Endothelial cell of umbilical vein (primary cell): ENCODE measurements at regions not wholly inside any gene's neighbourhood (a gene's known extent, or its start where the extent isn't known, plus 50 kb on each side); places are given as distances from the start of the nearest gene placed in this dataset.

Experiments used
- BruUV-seq: library from RNA; stranded (reverse); fragments of 400-500 nt; replicated peaks from 2 replicates; lab custom pipeline; 2021; lab: Mats Ljungman, UMichigan
- CTCF ChIA-PET: fragments of 300-600, 350-600 bp; sonication (Branson Sonifier 250); formaldehyde crosslinking; loops from one replicate; lab custom pipeline; 2021; ENCODE audit warnings: antibody characterized with exemption, inconsistent platforms; lab: Charles Lee
- POLR2A ChIA-PET: fragments of 300-600, 350-600 bp; sonication (Branson Sonifier 250); formaldehyde crosslinking; loops from one replicate; lab custom pipeline; 2021; ENCODE audit warnings: antibody characterized with exemption, inconsistent platforms; lab: Charles Lee
- DNase-seq: peaks from one replicate; pipeline ENCODE4 v3.0.0-alpha.2; 2011; ENCODE audit warnings: low read depth, low spot score
- FAIRE-seq: peaks from 2 replicates; lab custom pipeline; 2011; peaks lifted over from hg19 to GRCh38; lab: Jason Lieb, UNC
- H2AFZ ChIP-seq: 2 replicates; pipeline ENCODE4 v1.6.0; 2012; ENCODE audit warnings: low read depth, low read length, control low read depth, inconsistent platforms
- H3K27ac ChIP-seq: 2 replicates; pipeline ENCODE4 v1.5.1; 2011; ENCODE audit warnings: low read depth, mild to moderate bottlenecking, control low read depth, low read length, moderate library complexity; ENCODE audit not compliant: insufficient read depth
- H3K27me3 ChIP-seq, 2 experiments: 2 replicates each; pipeline versions ENCODE4 v1.6.0 to v1.6.1; 2011; ENCODE audit warnings: low read length in 2 of 2, mixed read lengths in 1 of 2; ENCODE audit not compliant: control insufficient read depth in 2 of 2, insufficient read depth in 2 of 2
- H3K36me3 ChIP-seq, 2 experiments: 2 replicates in 1 of 2; 3 replicates in 1 of 2; pipeline ENCODE4 v1.5.1; 2011; ENCODE audit warnings: low read length in 2 of 2, mild to moderate bottlenecking in 1 of 2, moderate library complexity in 1 of 2; ENCODE audit not compliant: control insufficient read depth in 2 of 2, insufficient read depth in 2 of 2; ENCODE audit errors: extremely low read depth in 1 of 2
- H3K4me1 ChIP-seq: 3 replicates; pipeline ENCODE4 v1.5.1; 2011; ENCODE audit warnings: mild to moderate bottlenecking, low read length; ENCODE audit not compliant: control insufficient read depth, insufficient read depth; ENCODE audit errors: extremely low read depth
- H3K4me2 ChIP-seq: 2 replicates; pipeline ENCODE4 v1.6.1; 2011; ENCODE audit warnings: low read length, control low read depth, mixed read lengths; ENCODE audit not compliant: insufficient read depth
- H3K4me3 ChIP-seq, 3 experiments: fragments of 200-600 bp in 1 of 3; sonication (generic), shearing (Covaris generic) in 1 of 3; replicated peaks in 1 of 3; 2 replicates each; pipeline ENCODE4 v1.5.1; 2011 to 2016; ENCODE audit warnings: control low read depth in 3 of 3, low read length in 3 of 3, mild to moderate bottlenecking in 2 of 3, inconsistent platforms in 1 of 3, low read depth in 1 of 3, moderate library complexity in 1 of 3; ENCODE audit not compliant: insufficient read depth in 1 of 3
- H3K79me2 ChIP-seq: 2 replicates; pipeline ENCODE4 v1.6.0; 2012; ENCODE audit warnings: low read length, inconsistent platforms; ENCODE audit not compliant: control insufficient read depth, insufficient read depth
- H3K9ac ChIP-seq: replicated peaks from 2 replicates; pipeline ENCODE3; 2011; ENCODE audit warnings: low read length, control low read depth; ENCODE audit not compliant: insufficient read depth; ENCODE audit errors: extremely low read depth
- H3K9me1 ChIP-seq: replicated peaks from 3 replicates; pipeline ENCODE4 v1.6.0; 2011; ENCODE audit warnings: mild to moderate bottlenecking, low read length; ENCODE audit not compliant: control insufficient read depth, insufficient read depth; ENCODE audit errors: extremely low read depth
- H3K9me3 ChIP-seq: replicated peaks from 2 replicates; pipeline ENCODE4 v1.5.1; 2012; ENCODE audit warnings: low read length, inconsistent platforms; ENCODE audit not compliant: control insufficient read depth, insufficient read depth
- H4K20me1 ChIP-seq: replicated peaks from 2 replicates; pipeline ENCODE3; 2011; ENCODE audit warnings: mild to moderate bottlenecking, low read length; ENCODE audit not compliant: control insufficient read depth, insufficient read depth; ENCODE audit errors: extremely low read depth
- EZH2 ChIP-seq: IDR thresholded peaks from 2 replicates; pipeline ENCODE4 v1.6.1; 2012; ENCODE audit warnings: borderline replicate concordance, low read depth, mild to moderate bottlenecking, moderate library complexity, low read length, inconsistent platforms; ENCODE audit not compliant: severe bottlenecking
- FOS ChIP-seq: IDR thresholded peaks from 2 replicates; pipeline ENCODE4 v1.6.1; 2011; ENCODE audit warnings: mild to moderate bottlenecking, low read length, moderate library complexity, borderline replicate concordance; ENCODE audit not compliant: insufficient read depth
- GATA2 ChIP-seq: IDR thresholded peaks from 2 replicates; pipeline ENCODE4 v1.7.0; 2011; ENCODE audit warnings: low read depth, mild to moderate bottlenecking, moderate library complexity, mixed read lengths, low read length; ENCODE audit not compliant: insufficient read length, insufficient read depth
- JUN ChIP-seq: IDR thresholded peaks from 2 replicates; pipeline ENCODE4 v1.6.1; 2011; ENCODE audit warnings: borderline replicate concordance, low read depth; ENCODE audit not compliant: insufficient read length, insufficient read depth
- MYC ChIP-seq: IDR thresholded peaks from one replicate; pipeline ENCODE4 v1.6.1; 2011; ENCODE audit warnings: mild to moderate bottlenecking, low read depth, low read length
- POLR2A ChIP-seq: IDR thresholded peaks from 2 replicates; pipeline ENCODE4 v1.6.1; 2012; ENCODE audit warnings: low read depth, mild to moderate bottlenecking, control low read depth, low read length
- POLR2AphosphoS5 ChIP-seq: IDR thresholded peaks from 2 replicates; pipeline ENCODE4 v1.6.1; 2012; ENCODE audit warnings: low read depth, mild to moderate bottlenecking, control low read depth, low read length, moderate library complexity; ENCODE audit not compliant: insufficient read depth
- dilution Hi-C: fragments of 300-500 bp; cut with MboI; formaldehyde crosslinking; loops from one replicate; pipeline ENCODE4 v1.15.0; 2019; ENCODE audit warnings: low sequenced_read_pairs; ENCODE audit not compliant: extremely low pct_ligation_motif_present
- intact Hi-C: fragments of 100-400 bp; cut with micrococcal nuclease; formaldehyde crosslinking; loops from one replicate; pipeline ENCODE4 v1.10.0; 2022
- TF ChIP-seq, protein P1 (sequence below), 2 donors: IDR thresholded peaks; 1 replicate in 1 of 2; 2 replicates in 1 of 2; pipeline ENCODE4 v1.5.1; 2011; ENCODE audit warnings: low read length in 2 of 2, mild to moderate bottlenecking in 2 of 2, moderate library complexity in 2 of 2, control low read depth in 1 of 2, inconsistent platforms in 1 of 2, low read depth in 1 of 2; ENCODE audit not compliant: insufficient read depth in 1 of 2; ENCODE audit errors: extremely low read depth in 1 of 2
- TF ChIP-seq, protein P2 (sequence below): IDR thresholded peaks from 2 replicates; pipeline ENCODE4 v1.6.1; 2011; ENCODE audit not compliant: insufficient read depth, insufficient read length

DNA sequence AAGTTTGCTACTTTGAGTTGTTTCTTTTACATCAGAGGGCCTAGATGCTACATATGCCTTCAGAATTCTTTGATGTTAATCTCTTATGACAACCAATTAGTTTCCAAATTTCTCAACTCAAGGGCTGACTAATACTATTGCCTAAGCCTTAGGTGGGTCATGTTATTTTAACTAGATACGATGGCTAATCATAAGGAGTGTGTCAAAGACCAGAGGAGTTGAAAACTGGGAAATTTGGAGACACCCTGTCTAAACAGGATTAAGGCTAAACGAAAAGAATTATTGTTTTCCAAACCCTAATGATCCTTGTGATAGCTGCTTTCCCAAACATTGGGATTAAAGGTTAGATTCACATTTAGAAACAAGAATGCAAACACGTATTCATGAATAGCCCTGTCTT is 228.5 kb downstream of the PCDH7 start:
- Histone ChIP-seq H3K9ac (no peak overlapping the region), H3K9me1 (no peaks in the 10 kb centered on the region), H4K20me1 (no peaks in the 10 kb centered on the region), H3K27ac (no peak overlapping the region), H2AFZ (peak overlapping the region; percentile 41), H3K9me3 (no peaks in the 10 kb centered on the region), H3K4me1 (peaks cover 18% of the 10 kb centered on the region), H3K36me3 (no peaks in the 10 kb centered on the region), H3K4me3 (no peak overlapping the region), H3K27me3 (no peaks in the 10 kb centered on the region), H3K79me2 (no peaks in the 10 kb centered on the region), H3K4me2 (no peak overlapping the region)
- ChIA-PET CTCF (no interaction called here), POLR2A (no interaction called here)
- DNase-seq (peak; percentile 29), FAIRE-seq (peak; percentile 12)
- TF ChIP-seq POLR2AphosphoS5 (no peak), GATA2 (peak; percentile 9), FOS (no peak)
- intact Hi-C loops (loop anchor here (5.0 kb wide), 2 partner anchors 181 to 231 kb away; no protein-coding TSS in a partner anchor), dilution Hi-C loops (no loop called here)
- no TSS peak for BruUV-seq

DNA sequence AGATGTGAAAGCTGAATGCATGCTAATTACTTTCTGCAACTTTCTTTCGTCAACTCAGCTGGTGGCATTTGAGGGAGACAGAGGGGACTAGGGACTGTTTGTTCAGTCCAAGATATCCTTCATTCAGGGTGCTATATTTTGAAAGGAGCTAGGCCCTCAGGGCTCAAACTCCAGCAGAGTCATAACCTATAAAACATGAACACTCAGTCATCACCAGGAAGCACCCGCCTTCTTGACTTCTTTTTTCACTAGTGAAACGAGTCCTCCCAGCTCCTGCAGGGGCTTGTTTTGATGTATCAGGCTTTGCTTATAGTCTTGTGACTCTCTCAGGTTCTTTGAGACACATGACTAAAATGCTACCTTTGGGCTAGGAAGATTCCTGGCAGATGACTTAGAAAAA is 230.6 kb downstream of the PCDH7 start:
- Histone ChIP-seq H4K20me1 (no peaks in the 10 kb centered on the region), H3K9me1 (no peaks in the 10 kb centered on the region), H3K36me3 (no peaks in the 10 kb centered on the region), H2AFZ (no peak overlapping the region), H3K4me2 (no peak overlapping the region), H3K79me2 (no peaks in the 10 kb centered on the region), H3K27ac (no peak overlapping the region), H3K4me1 (peaks cover 9% of the 10 kb centered on the region), H3K9me3 (no peaks in the 10 kb centered on the region), H3K4me3 (no peak overlapping the region), H3K27me3 (no peaks in the 10 kb centered on the region), H3K9ac (no peak overlapping the region)
- CTCF ChIA-PET = no interaction called here
- dilution Hi-C loops (no loop called here), intact Hi-C loops (no loop called here)
- POLR2A ChIA-PET = no interaction called here
- BruUV-seq = no TSS peak
- no peak for FAIRE-seq
- no peak for DNase-seq
- TF ChIP-seq EZH2 = no peak
- TF ChIP-seq POLR2A = no peak
- no peak for TF ChIP-seq FOS
- TF ChIP-seq, protein P1, sequence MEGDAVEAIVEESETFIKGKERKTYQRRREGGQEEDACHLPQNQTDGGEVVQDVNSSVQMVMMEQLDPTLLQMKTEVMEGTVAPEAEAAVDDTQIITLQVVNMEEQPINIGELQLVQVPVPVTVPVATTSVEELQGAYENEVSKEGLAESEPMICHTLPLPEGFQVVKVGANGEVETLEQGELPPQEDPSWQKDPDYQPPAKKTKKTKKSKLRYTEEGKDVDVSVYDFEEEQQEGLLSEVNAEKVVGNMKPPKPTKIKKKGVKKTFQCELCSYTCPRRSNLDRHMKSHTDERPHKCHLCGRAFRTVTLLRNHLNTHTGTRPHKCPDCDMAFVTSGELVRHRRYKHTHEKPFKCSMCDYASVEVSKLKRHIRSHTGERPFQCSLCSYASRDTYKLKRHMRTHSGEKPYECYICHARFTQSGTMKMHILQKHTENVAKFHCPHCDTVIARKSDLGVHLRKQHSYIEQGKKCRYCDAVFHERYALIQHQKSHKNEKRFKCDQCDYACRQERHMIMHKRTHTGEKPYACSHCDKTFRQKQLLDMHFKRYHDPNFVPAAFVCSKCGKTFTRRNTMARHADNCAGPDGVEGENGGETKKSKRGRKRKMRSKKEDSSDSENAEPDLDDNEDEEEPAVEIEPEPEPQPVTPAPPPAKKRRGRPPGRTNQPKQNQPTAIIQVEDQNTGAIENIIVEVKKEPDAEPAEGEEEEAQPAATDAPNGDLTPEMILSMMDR (IDR thresholded peaks at IDR 0.05; ENCODE audit: extremely low read depth in 1 of 2, insufficient read depth in 1 of 2, low read depth in 1 of 2, low read length in 2 of 2) = no peak
- no peak for TF ChIP-seq POLR2AphosphoS5
- TF ChIP-seq MYC = no peak
- TF ChIP-seq, protein P2, sequence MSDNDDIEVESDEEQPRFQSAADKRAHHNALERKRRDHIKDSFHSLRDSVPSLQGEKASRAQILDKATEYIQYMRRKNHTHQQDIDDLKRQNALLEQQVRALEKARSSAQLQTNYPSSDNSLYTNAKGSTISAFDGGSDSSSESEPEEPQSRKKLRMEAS = no peak
- no peak for TF ChIP-seq JUN
- no peak for TF ChIP-seq GATA2
